PC-9 (cell line): ENCODE measurements at regions not wholly inside any gene's neighbourhood (a gene's known extent, or its start where the extent isn't known, plus 50 kb on each side); places are given as distances from the start of the nearest gene placed in this dataset.

Source experiments
- BruUV-seq: library from RNA; stranded (reverse); fragments of 400-500 nt; replicated peaks from 2 replicates; lab custom pipeline; 2021; lab: Mats Ljungman, UMichigan
- CTCF ChIA-PET: fragments of 300-600 bp; sonication (Branson Sonifier 250); formaldehyde crosslinking; loops from one replicate; lab custom pipeline; 2022; ENCODE audit warnings: antibody characterized with exemption; lab: Charles Lee
- POLR2A ChIA-PET: fragments of 300-600 bp; sonication (Branson Sonifier 250); formaldehyde crosslinking; loops from one replicate; lab custom pipeline; 2022; ENCODE audit warnings: antibody characterized with exemption; ENCODE audit not compliant: unreplicated experiment; lab: Charles Lee
- DNase-seq, 2 experiments: peaks; one replicate each; pipeline versions ENCODE4 v3.0.0 to v3.0.0-alpha.2; 2015 to 2022; ENCODE audit warnings: mixed read lengths in 1 of 2
- H2AFZ ChIP-seq: fragments of 200-600 bp; sonication (generic); 2 replicates; pipeline ENCODE4 v1.8.1; 2017; ENCODE audit warnings: antibody characterized with exemption
- H3F3A ChIP-seq: fragments of 200-600 bp; sonication (generic); 2 replicates; pipeline ENCODE4 v1.8.1; 2017; ENCODE audit warnings: antibody characterized with exemption, mild to moderate bottlenecking, low read depth; ENCODE audit not compliant: insufficient read depth
- H3K27ac ChIP-seq: fragments of 200-600 bp; sonication (generic); 2 replicates; pipeline ENCODE4 v1.6.1; 2016; ENCODE audit warnings: mixed run types
- H3K27me3 ChIP-seq: fragments of 200-600 bp; sonication (generic); 2 replicates; pipeline ENCODE4 v1.6.1; 2016; ENCODE audit warnings: low read depth, mixed run types; ENCODE audit not compliant: insufficient read depth
- H3K36me3 ChIP-seq: fragments of 200-600 bp; sonication (generic); 2 replicates; pipeline ENCODE4 v1.6.1; 2016; ENCODE audit warnings: low read depth, mixed run types
- H3K4me1 ChIP-seq: fragments of 200-600 bp; sonication (generic); replicated peaks from 2 replicates; pipeline ENCODE4 v1.6.1; 2016; ENCODE audit warnings: mixed run types; ENCODE audit not compliant: insufficient read depth
- H3K4me2 ChIP-seq: fragments of 200-600 bp; sonication (generic); 2 replicates; pipeline ENCODE4 v1.6.1; 2017; ENCODE audit warnings: mixed run types
- H3K4me3 ChIP-seq: fragments of 200-600 bp; sonication (generic); 2 replicates; pipeline ENCODE4 v1.6.1; 2016; ENCODE audit warnings: mixed run types
- H3K79me2 ChIP-seq: fragments of 200-600 bp; sonication (generic); 2 replicates; pipeline ENCODE4 v1.6.1; 2017; ENCODE audit warnings: low read depth, mixed run types
- H3K9me2 ChIP-seq: fragments of 200-600 bp; sonication (generic); 2 replicates; pipeline ENCODE4 v1.8.1; 2017; ENCODE audit warnings: mild to moderate bottlenecking; ENCODE audit not compliant: insufficient read depth
- H3K9me3 ChIP-seq: fragments of 200-600 bp; sonication (generic); 2 replicates; pipeline ENCODE4 v1.8.1; 2016; ENCODE audit warnings: low read depth; ENCODE audit not compliant: insufficient read depth
- H4K20me1 ChIP-seq: fragments of 200-600 bp; sonication (generic); 2 replicates; pipeline ENCODE4 v1.8.1; 2017; ENCODE audit not compliant: insufficient read depth
- EZH2 ChIP-seq: fragments of 200-600 bp; sonication (generic); IDR thresholded peaks from 2 replicates; pipeline ENCODE4 v1.8.0; 2017; ENCODE audit warnings: antibody characterized with exemption, low read depth
- intact Hi-C: fragments of 100-400 bp; cut with micrococcal nuclease; formaldehyde crosslinking; loops from one replicate; pipeline ENCODE4 v1.10.0; 2022; ENCODE audit not compliant: unreplicated experiment
- TF ChIP-seq, protein P1 (sequence below): fragments of 200-600 bp; sonication (generic); conservative IDR thresholded peaks from 2 replicates; pipeline ENCODE4 v1.6.1; 2017; ENCODE audit warnings: mixed run types, antibody characterized with exemption, mild to moderate bottlenecking, moderate library complexity

- Histone ChIP-seq H3K36me3 (no peaks in the 10 kb centered on the region), H3K4me1 (no peaks in the 10 kb centered on the region), H2AFZ (no peak overlapping the region), H3K9me3 (no peaks in the 10 kb centered on the region), H3K27ac (no peak overlapping the region), H3K9me2 (no peaks in the 10 kb centered on the region), H4K20me1 (no peaks in the 10 kb centered on the region), H3K27me3 (no peaks in the 10 kb centered on the region), H3K4me2 (no peak overlapping the region), H3K4me3 (no peak overlapping the region), H3F3A (no peaks in the 10 kb centered on the region), H3K79me2 (no peaks in the 10 kb centered on the region)
- TF ChIP-seq, protein P1, sequence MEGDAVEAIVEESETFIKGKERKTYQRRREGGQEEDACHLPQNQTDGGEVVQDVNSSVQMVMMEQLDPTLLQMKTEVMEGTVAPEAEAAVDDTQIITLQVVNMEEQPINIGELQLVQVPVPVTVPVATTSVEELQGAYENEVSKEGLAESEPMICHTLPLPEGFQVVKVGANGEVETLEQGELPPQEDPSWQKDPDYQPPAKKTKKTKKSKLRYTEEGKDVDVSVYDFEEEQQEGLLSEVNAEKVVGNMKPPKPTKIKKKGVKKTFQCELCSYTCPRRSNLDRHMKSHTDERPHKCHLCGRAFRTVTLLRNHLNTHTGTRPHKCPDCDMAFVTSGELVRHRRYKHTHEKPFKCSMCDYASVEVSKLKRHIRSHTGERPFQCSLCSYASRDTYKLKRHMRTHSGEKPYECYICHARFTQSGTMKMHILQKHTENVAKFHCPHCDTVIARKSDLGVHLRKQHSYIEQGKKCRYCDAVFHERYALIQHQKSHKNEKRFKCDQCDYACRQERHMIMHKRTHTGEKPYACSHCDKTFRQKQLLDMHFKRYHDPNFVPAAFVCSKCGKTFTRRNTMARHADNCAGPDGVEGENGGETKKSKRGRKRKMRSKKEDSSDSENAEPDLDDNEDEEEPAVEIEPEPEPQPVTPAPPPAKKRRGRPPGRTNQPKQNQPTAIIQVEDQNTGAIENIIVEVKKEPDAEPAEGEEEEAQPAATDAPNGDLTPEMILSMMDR: no peak
- TF ChIP-seq EZH2: no peak
- no peak for DNase-seq
- ChIA-PET POLR2A (no interaction called here), CTCF (no interaction called here)
- intact Hi-C loops: no loop called here
- no TSS peak for BruUV-seq
These were observed 567.8 kb downstream of the TRIML1 start for GRCh38 chr4:188707036-188707435.

DNA sequence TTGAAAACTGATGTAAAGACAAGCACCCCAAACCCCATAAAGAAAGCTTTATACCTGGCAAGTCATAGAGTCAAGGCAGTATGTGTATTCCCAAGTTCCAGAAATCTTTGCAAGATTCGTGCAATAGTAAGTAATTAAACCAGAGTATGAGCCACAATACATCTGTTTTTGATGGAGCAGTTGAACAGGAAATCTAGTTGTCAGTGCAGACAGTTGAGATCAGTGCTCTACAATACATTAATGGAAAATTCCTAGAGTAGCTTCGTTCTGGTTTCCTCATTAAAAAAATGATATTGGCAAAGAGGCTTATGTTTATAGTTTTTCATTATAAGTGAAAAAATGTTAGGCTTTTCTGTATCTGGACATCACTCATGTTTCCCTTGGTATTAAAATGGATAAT lies 575.3 kb downstream of the TRIML1 start:
- Histone ChIP-seq H4K20me1 (no peaks in the 10 kb centered on the region), H3K4me2 (no peak overlapping the region), H3K27ac (no peak overlapping the region), H3K9me3 (no peaks in the 10 kb centered on the region), H2AFZ (no peak overlapping the region), H3K4me1 (no peaks in the 10 kb centered on the region), H3K9me2 (no peaks in the 10 kb centered on the region), H3K36me3 (no peaks in the 10 kb centered on the region), H3K79me2 (no peaks in the 10 kb centered on the region), H3F3A (no peaks in the 10 kb centered on the region), H3K27me3 (no peaks in the 10 kb centered on the region), H3K4me3 (no peak overlapping the region)
- TF ChIP-seq, protein P1: no peak
- no peak for TF ChIP-seq EZH2
- CTCF ChIA-PET: no interaction called here
- no TSS peak for BruUV-seq
- POLR2A ChIA-PET: no interaction called here
- no peak for DNase-seq
- intact Hi-C loops: no loop called here

DNA sequence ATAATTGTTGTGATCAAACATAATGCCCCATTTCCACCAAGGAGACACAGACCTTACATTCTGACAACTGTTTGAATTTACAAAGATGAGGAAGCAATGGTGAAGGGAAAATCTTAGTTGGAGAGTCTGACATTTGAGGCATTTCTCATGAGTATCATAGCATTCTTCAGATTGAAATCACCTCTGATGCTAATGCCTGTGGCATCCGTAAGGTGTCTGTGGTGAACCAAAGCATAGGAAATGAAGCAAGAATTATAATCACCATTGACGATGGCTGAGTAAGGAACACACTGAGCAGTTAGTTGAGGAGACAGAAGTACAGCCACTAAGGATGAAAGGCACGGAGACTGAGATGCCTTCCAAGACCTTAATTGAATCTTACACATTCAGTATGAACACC lies 575.7 kb downstream of the TRIML1 start:
- TF ChIP-seq, protein P1: no peak
- TF ChIP-seq EZH2: no peak
- Histone ChIP-seq H3K4me2 (no peak overlapping the region), H3K4me1 (no peaks in the 10 kb centered on the region), H4K20me1 (no peaks in the 10 kb centered on the region), H2AFZ (no peak overlapping the region), H3K9me2 (no peaks in the 10 kb centered on the region), H3K27me3 (no peaks in the 10 kb centered on the region), H3K9me3 (no peaks in the 10 kb centered on the region), H3K4me3 (no peak overlapping the region), H3K36me3 (no peaks in the 10 kb centered on the region), H3K79me2 (no peaks in the 10 kb centered on the region), H3K27ac (no peak overlapping the region), H3F3A (no peaks in the 10 kb centered on the region)
- POLR2A ChIA-PET: no interaction called here
- BruUV-seq: no TSS peak
- intact Hi-C loops: no loop called here
- CTCF ChIA-PET: no interaction called here
- no peak for DNase-seq
